Panc1 (cell line): ENCODE measurements at regions not wholly inside any gene's neighbourhood (a gene's known extent, or its start where the extent isn't known, plus 50 kb on each side); places are given as distances from the start of the nearest gene placed in this dataset.

Experiments used
- ATAC-seq: fragments of 200-7000 bp; cut with Tn5 transposase; 2 replicates; pipeline ENCODE4 v1.9.1; 2020; ENCODE audit warnings: mild to moderate bottlenecking, moderate library complexity
- BruUV-seq: library from RNA; stranded (reverse); fragments of 400-500 nt; replicated peaks from 2 replicates; lab custom pipeline; 2021; lab: Mats Ljungman, UMichigan
- CTCF ChIA-PET: fragments of 300-600 bp; sonication (Branson Sonifier 250); formaldehyde crosslinking; loops from one replicate; lab custom pipeline; 2022; ENCODE audit warnings: antibody characterized with exemption; lab: Charles Lee
- POLR2A ChIA-PET: fragments of 300-600 bp; sonication (Branson Sonifier 250); formaldehyde crosslinking; loops from one replicate; lab custom pipeline; 2022; ENCODE audit warnings: antibody characterized with exemption; lab: Charles Lee
- DNase-seq: peaks from one replicate; pipeline ENCODE4 v3.0.0-alpha.2; 2010; ENCODE audit warnings: low read depth, low spot score
- H3K27ac ChIP-seq: 2 replicates; pipeline ENCODE4 v1.5.1; 2011; ENCODE audit warnings: mild to moderate bottlenecking, low read length, inconsistent platforms
- H3K27me3 ChIP-seq: fragments of 200-500 bp; sonication (Bioruptor generic); 2 replicates; pipeline ENCODE4 v1.6.0; 2014; ENCODE audit warnings: low read length, inconsistent platforms; ENCODE audit not compliant: control insufficient read depth, insufficient read depth
- H3K36me3 ChIP-seq: fragments of 200-500 bp; sonication (Bioruptor generic); 2 replicates; pipeline ENCODE4 v1.5.1; 2014; ENCODE audit warnings: inconsistent platforms, mild to moderate bottlenecking, low read length, moderate library complexity; ENCODE audit not compliant: control insufficient read depth, insufficient read depth
- H3K4me1 ChIP-seq: 2 replicates; pipeline ENCODE4 v1.5.1; 2011; ENCODE audit warnings: inconsistent platforms, mild to moderate bottlenecking, low read length, moderate library complexity; ENCODE audit not compliant: control insufficient read depth, insufficient read depth
- H3K4me3 ChIP-seq, 2 experiments: 2 replicates each; pipeline ENCODE4 v1.5.1; 2011 to 2012; ENCODE audit warnings: low read depth in 2 of 2, low read length in 2 of 2, mild to moderate bottlenecking in 2 of 2, inconsistent platforms in 1 of 2, moderate library complexity in 1 of 2
- H3K9me3 ChIP-seq: fragments of 200-500 bp; sonication (Bioruptor generic); 2 replicates; pipeline ENCODE4 v1.5.1; 2014; ENCODE audit warnings: low read depth, mild to moderate bottlenecking, inconsistent platforms, low read length, moderate library complexity; ENCODE audit not compliant: control insufficient read depth, insufficient read depth
- CTCF ChIP-seq: fragments of 450-650 bp; IDR thresholded peaks from 2 replicates; pipeline ENCODE4 v1.5.1; 2017; ENCODE audit warnings: mild to moderate bottlenecking
- POLR2AphosphoS5 ChIP-seq: IDR thresholded peaks from 2 replicates; pipeline ENCODE4 v1.6.1; 2012; ENCODE audit warnings: mild to moderate bottlenecking, low read depth, low read length, moderate library complexity
- REST ChIP-seq, 2 experiments: IDR thresholded peaks; 2 replicates each; pipeline ENCODE4 v1.6.1; 2011 to 2012; ENCODE audit warnings: low read depth in 2 of 2, control low read depth in 1 of 2, low read length in 1 of 2, mild to moderate bottlenecking in 1 of 2, moderate library complexity in 1 of 2; ENCODE audit not compliant: insufficient read depth in 1 of 2
- SIN3A ChIP-seq: IDR thresholded peaks from 2 replicates; pipeline ENCODE4 v1.6.1; 2012; ENCODE audit warnings: low read depth, mild to moderate bottlenecking, low read length, moderate library complexity, borderline replicate concordance; ENCODE audit not compliant: insufficient read depth
- TCF7L2 ChIP-seq: IDR thresholded peaks from 2 replicates; pipeline ENCODE4 v1.6.1; 2011; ENCODE audit warnings: mild to moderate bottlenecking, low read depth, low read length, inconsistent platforms
- in situ Hi-C: cut with HindIII; loops from 2 replicates; pipeline ENCODE4 v1.10.0; 2016; ENCODE audit warnings: low sequenced_read_pairs, low pct_unique_long_range_greater_than_20kb
- intact Hi-C: fragments of 100-400 bp; cut with micrococcal nuclease; formaldehyde crosslinking; loops from one replicate; pipeline ENCODE4 v1.10.0; 2022; ENCODE audit not compliant: unreplicated experiment

GRCh38 chr1:216952864-216953263, 229.6 kb upstream of the ESRRG start:
- no peaks in the 10 kb centered on the region for H3K36me3 ChIP-seq
- intact Hi-C loops: no loop called here
- CTCF ChIA-PET: no interaction called here
- DNase-seq (no peak), ATAC-seq (no peak)
- TF ChIP-seq TCF7L2 (no peak), CTCF (no peak), SIN3A (no peak), REST (IDR thresholded peaks at IDR 0.05; ENCODE audit: insufficient read depth in 1 of 2, low read depth in 2 of 2, low read length in 1 of 2) (no peak), POLR2AphosphoS5 (no peak)
- no peaks in the 10 kb centered on the region for H3K9me3 ChIP-seq
- no peak overlapping the region for H3K27ac ChIP-seq
- H3K4me1 ChIP-seq: no peaks in the 10 kb centered on the region
- POLR2A ChIA-PET: no interaction called here
- in situ Hi-C loops: no loop called here
- no TSS peak for BruUV-seq
- no peaks in the 10 kb centered on the region for H3K27me3 ChIP-seq
- H3K4me3 ChIP-seq: no peak overlapping the region

- ATAC-seq (no peak), DNase-seq (no peak)
- H3K27me3 ChIP-seq: no peaks in the 10 kb centered on the region
- H3K9me3 ChIP-seq: no peaks in the 10 kb centered on the region
- TF ChIP-seq SIN3A (no peak), CTCF (no peak), POLR2AphosphoS5 (no peak), TCF7L2 (no peak), REST (IDR thresholded peaks at IDR 0.05; ENCODE audit: insufficient read depth in 1 of 2, low read depth in 2 of 2, low read length in 1 of 2) (no peak)
- H3K36me3 ChIP-seq: no peaks in the 10 kb centered on the region
- no peaks in the 10 kb centered on the region for H3K4me1 ChIP-seq
- no TSS peak for BruUV-seq
- H3K4me3 ChIP-seq: no peak overlapping the region
- in situ Hi-C loops (no loop called here), intact Hi-C loops (no loop called here)
- CTCF ChIA-PET: no interaction called here
- no peak overlapping the region for H3K27ac ChIP-seq
- POLR2A ChIA-PET: no interaction called here
These were observed 222.4 kb upstream of the ESRRG start for GRCh38 chr1:216945538-216946080.
